Stomach (tissue), 8 donors: ENCODE measurements at regions not wholly inside any gene's neighbourhood (a gene's known extent, or its start where the extent isn't known, plus 50 kb on each side); places are given as distances from the start of the nearest gene placed in this dataset.

ENCODE experiments used
- DNase-seq, 2 donors: peaks; one replicate each; pipeline versions ENCODE4 v3.0.0 to v3.0.0-alpha.2; 2013 to 2019
- H3K27ac ChIP-seq, 5 donors: fragments of 200-600 bp in 4 of 5; sonication (generic) in 4 of 5; one replicate each; pipeline ENCODE4 v1.5.1; 2013 to 2019; ENCODE audit warnings: mild to moderate bottlenecking in 1 of 5, moderate library complexity in 1 of 5
- H3K27me3 ChIP-seq, 3 donors: fragments of 200-600 bp; sonication (generic); one replicate each; pipeline ENCODE4 v1.5.1; 2017 to 2019; ENCODE audit warnings: mixed run types in 1 of 3
- H3K36me3 ChIP-seq, 4 donors: fragments of 200-600 bp; sonication (generic); 1 replicate in 3 of 4; 2 replicates in 1 of 4; pipeline ENCODE4 v1.5.1; 2016 to 2019
- H3K4me1 ChIP-seq, 4 donors: fragments of 200-600 bp; sonication (generic); one replicate each; pipeline ENCODE4 v1.5.1; 2016 to 2019
- H3K4me3 ChIP-seq, 4 donors: fragments of 200-600 bp; sonication (generic) in 3 of 4; one replicate each; pipeline ENCODE4 v1.5.1; 2016 to 2019; ENCODE audit warnings: mild to moderate bottlenecking in 1 of 4
- H3K9me3 ChIP-seq, 4 donors: fragments of 200-600 bp; sonication (generic); one replicate each; pipeline ENCODE4 v1.5.1; 2016 to 2019
- EP300 ChIP-seq: sonication (generic); formaldehyde crosslinking; IDR thresholded peaks from one replicate; pipeline ENCODE4 v1.6.1; 2017; ENCODE audit warnings: antibody characterized with exemption
- POLR2A ChIP-seq, 4 donors: fragments of 450-650 bp; IDR thresholded peaks; one replicate each; pipeline ENCODE4 v1.6.1; 2016; ENCODE audit warnings: antibody characterized with exemption in 4 of 4, control low read depth in 2 of 4, mild to moderate bottlenecking in 1 of 4, moderate library complexity in 1 of 4
- POLR2AphosphoS5 ChIP-seq, 3 donors: sonication (generic); formaldehyde crosslinking; IDR thresholded peaks; one replicate each; pipeline ENCODE4 v1.6.1; 2016; ENCODE audit warnings: antibody characterized with exemption in 3 of 3
- WGBS, 5 donors: extraction: QIAGEN DNeasy Blood & Tissue Kit in 3 of 5; methylation state at CpG; one replicate each; pipeline versions ENCODE4 v1.1.5 to v1.1.7; 2013 to 2018; 5-methylcytosine and 5-hydroxymethylcytosine counted together
- intact Hi-C: fragments of 100-400 bp; cut with DNase I; formaldehyde crosslinking; loops from one replicate; pipeline ENCODE4 v1.15.1; 2023; ENCODE audit warnings: low total_unique reads
- TF ChIP-seq, protein P1 (sequence below), 7 experiments: fragments of 450-650 bp in 4 of 7; fragments of 200-600 bp in 3 of 7; sonication (generic) in 3 of 7; IDR thresholded peaks; one replicate each; pipeline ENCODE4 v1.5.1; 2016 to 2019; ENCODE audit warnings: antibody characterized with exemption in 7 of 7, control low read depth in 2 of 7, mild to moderate bottlenecking in 1 of 7
- donor health status: healthy with polysubstance abuse.
- donor health status: Bipolar disorder and iron deficiency.
- donor health status: healthy.

DNA sequence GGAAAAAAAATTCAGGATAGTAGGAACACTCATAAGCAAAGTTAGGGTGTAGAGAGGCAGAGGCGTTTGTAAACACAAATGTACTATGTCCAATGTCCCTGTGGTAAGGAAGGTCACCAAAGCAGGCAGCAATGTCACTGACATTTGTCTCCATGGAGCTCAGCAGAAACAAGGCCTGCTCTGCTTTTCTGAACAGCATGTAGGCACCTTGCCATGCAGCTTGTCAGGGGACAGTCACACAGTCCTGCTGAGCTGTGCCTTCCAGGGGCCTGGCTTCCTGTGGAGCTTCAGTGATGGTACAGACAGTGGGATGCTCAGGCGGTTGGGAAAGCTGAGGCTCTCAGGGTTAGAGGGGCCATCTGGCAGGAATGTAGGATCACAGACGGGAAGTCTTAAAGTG is 74.5 kb upstream of the HS3ST1 start:
- no peaks in the 10 kb centered on the region for H3K27me3 ChIP-seq
- H3K36me3 ChIP-seq: no peaks in the 10 kb centered on the region
- intact Hi-C loops: no loop called here
- no peak overlapping the region for H3K4me3 ChIP-seq
- peaks cover 0 to 25% (median 6%) of the 10 kb centered on the region in 4 donors for H3K4me1 ChIP-seq
- DNase-seq: peak; percentile 32 to 52
- no peak overlapping the region for H3K27ac ChIP-seq
- TF ChIP-seq, protein P1, sequence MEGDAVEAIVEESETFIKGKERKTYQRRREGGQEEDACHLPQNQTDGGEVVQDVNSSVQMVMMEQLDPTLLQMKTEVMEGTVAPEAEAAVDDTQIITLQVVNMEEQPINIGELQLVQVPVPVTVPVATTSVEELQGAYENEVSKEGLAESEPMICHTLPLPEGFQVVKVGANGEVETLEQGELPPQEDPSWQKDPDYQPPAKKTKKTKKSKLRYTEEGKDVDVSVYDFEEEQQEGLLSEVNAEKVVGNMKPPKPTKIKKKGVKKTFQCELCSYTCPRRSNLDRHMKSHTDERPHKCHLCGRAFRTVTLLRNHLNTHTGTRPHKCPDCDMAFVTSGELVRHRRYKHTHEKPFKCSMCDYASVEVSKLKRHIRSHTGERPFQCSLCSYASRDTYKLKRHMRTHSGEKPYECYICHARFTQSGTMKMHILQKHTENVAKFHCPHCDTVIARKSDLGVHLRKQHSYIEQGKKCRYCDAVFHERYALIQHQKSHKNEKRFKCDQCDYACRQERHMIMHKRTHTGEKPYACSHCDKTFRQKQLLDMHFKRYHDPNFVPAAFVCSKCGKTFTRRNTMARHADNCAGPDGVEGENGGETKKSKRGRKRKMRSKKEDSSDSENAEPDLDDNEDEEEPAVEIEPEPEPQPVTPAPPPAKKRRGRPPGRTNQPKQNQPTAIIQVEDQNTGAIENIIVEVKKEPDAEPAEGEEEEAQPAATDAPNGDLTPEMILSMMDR (IDR thresholded peaks at IDR 0.05): no peak
- TF ChIP-seq POLR2AphosphoS5 (IDR thresholded peaks at IDR 0.05) (no peak), POLR2A (IDR thresholded peaks at IDR 0.05) (no peak), EP300 (no peak)
- WGBS, 5 donors: 37 to 54% (median 42%) methylated on average over 3 of the region's 3 CpGs
- peaks cover 0 to 1% (median 0%) of the 10 kb centered on the region in 4 donors for H3K9me3 ChIP-seq

DNA sequence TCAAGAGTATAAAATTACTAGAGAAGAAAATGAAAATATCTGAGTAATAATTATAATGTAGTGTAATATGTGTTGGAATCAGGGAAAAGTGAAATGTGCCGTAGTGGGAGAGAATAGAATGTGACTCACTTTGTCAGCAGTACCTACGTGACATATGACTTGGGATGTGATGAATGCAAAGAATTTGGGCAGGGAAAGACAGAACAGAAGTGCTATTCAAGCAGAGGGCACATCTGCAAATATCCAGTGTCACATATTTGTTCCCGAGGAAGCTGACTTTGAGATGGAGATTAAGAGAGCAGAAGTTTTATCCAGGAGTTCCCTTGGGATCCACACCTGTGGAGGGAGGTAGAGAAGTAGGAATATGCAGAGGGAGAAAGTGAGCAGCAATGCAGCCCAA is 69.3 kb upstream of the HS3ST1 start:
- no peak overlapping the region for H3K4me3 ChIP-seq
- no peaks in the 10 kb centered on the region for H3K36me3 ChIP-seq
- TF ChIP-seq POLR2A (IDR thresholded peaks at IDR 0.05): no peak
- no peak for TF ChIP-seq EP300
- TF ChIP-seq, protein P1 (IDR thresholded peaks at IDR 0.05): no peak
- no peak for TF ChIP-seq POLR2AphosphoS5 (IDR thresholded peaks at IDR 0.05)
- peaks cover 0 to 4% (median 0%) of the 10 kb centered on the region in 4 donors for H3K4me1 ChIP-seq
- no peaks in the 10 kb centered on the region for H3K27me3 ChIP-seq
- H3K27ac ChIP-seq: no peak overlapping the region
- intact Hi-C loops: no loop called here
- 87 to 98% (median 93%) methylated on average over 3 of the region's 3 CpGs for WGBS, 5 donors
- DNase-seq: no peak
- peaks cover 0 to 8% (median 2%) of the 10 kb centered on the region in 4 donors for H3K9me3 ChIP-seq

DNA sequence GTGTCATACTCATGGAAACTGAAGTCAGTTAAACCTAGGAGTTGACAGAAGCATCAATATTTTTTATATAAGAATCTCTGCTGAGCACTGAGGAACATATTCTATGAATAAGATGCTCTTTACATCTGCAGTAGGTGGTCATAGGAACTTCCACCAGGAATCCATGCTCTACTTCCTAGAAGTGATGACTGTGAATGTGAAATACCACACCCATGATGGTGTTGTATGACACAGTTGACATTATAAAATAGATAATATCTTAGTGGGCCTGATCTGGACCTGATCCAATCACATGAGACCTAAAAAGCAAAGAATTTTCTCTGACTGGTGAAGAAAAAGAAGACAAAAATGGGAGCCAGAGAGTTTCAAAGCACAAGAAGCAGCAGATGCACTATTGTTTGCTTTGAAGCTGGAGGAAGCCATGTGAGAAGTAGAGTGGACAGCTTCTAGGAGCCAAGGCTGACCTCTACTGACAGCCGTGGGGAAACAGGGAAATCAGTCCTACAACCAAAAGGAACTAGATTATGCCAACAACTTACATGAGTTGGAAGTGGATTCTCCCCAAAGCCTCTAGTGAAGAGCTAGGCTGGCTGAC is 68.6 kb upstream of the HS3ST1 start:
- 65 to 95% (median 91%) methylated on average over 1 of the region's 1 CpG for WGBS, 5 donors
- no peak overlapping the region for H3K27ac ChIP-seq
- intact Hi-C loops: no loop called here
- DNase-seq: no peak
- H3K27me3 ChIP-seq: no peaks in the 10 kb centered on the region
- H3K4me3 ChIP-seq: no peak overlapping the region
- no peaks in the 10 kb centered on the region for H3K4me1 ChIP-seq
- H3K36me3 ChIP-seq: no peaks in the 10 kb centered on the region
- TF ChIP-seq POLR2A (IDR thresholded peaks at IDR 0.05) (no peak), POLR2AphosphoS5 (IDR thresholded peaks at IDR 0.05) (no peak), EP300 (no peak)
- TF ChIP-seq, protein P1 (IDR thresholded peaks at IDR 0.05): no peak
- H3K9me3 ChIP-seq: peaks cover 0 to 8% (median 2%) of the 10 kb centered on the region in 4 donors

DNA sequence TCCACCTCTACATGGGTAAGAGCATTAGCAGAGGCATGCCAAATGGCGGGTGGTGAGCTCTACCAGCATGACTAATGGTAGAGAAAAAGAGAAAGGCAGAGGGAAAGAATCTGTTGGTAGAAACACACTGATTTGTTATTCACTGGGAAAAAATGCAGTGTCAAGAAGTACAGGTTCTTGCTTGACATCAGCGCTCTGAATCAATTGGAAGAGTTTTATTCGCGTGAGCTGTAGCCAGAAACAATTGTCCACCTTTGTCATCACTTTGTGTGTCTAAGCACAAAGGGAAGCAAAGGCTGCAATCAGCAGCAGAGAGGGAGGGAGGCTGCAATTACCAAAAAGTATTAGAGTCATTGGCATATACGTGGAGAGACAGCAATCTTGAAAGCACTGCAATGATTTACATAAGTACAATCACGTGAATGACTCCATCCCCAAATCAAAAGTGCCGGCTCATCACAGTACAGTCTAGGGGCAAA is 67.7 kb upstream of the HS3ST1 start:
- intact Hi-C loops: no loop called here
- 73 to 87% (median 79%) methylated on average over 7 of the region's 7 CpGs for WGBS, 5 donors
- TF ChIP-seq POLR2AphosphoS5 (IDR thresholded peaks at IDR 0.05): no peak
- TF ChIP-seq, protein P1 (IDR thresholded peaks at IDR 0.05): no peak
- no peak for TF ChIP-seq POLR2A (IDR thresholded peaks at IDR 0.05)
- no peak for TF ChIP-seq EP300
- no peaks in the 10 kb centered on the region for H3K36me3 ChIP-seq
- no peaks in the 10 kb centered on the region for H3K4me1 ChIP-seq
- DNase-seq: no peak
- peaks cover 0 to 8% (median 2%) of the 10 kb centered on the region in 4 donors for H3K9me3 ChIP-seq
- H3K27ac ChIP-seq: no peak overlapping the region
- H3K4me3 ChIP-seq: no peak overlapping the region
- no peaks in the 10 kb centered on the region for H3K27me3 ChIP-seq
